ENCODE measurements at regions not wholly inside any gene's neighbourhood (a gene's known extent, or its start where the extent isn't known, plus 50 kb on each side); places are given as distances from the start of the nearest gene placed in this dataset.

DNA sequence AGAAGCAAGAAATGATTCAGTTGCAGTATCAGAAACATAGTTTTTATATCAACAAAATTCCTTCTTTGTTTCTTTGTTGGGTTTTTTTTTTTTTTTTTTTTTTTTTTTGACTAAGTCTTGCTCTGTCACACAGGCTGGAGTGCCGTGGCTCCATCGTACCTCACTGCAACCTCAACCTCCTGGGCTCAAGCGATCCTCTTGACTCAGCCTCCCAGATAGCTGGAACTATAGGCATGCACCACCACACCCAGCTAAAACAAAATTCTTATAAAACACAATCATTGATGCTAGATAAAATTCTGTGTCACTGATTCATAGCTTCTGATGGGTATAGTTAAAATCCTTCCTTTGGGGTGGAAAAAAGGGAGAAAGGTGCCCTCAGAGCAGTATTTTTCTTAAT is 110.3 kb upstream of the TNFAIP3 start (continued):
- TF ChIP-seq, protein P1, sequence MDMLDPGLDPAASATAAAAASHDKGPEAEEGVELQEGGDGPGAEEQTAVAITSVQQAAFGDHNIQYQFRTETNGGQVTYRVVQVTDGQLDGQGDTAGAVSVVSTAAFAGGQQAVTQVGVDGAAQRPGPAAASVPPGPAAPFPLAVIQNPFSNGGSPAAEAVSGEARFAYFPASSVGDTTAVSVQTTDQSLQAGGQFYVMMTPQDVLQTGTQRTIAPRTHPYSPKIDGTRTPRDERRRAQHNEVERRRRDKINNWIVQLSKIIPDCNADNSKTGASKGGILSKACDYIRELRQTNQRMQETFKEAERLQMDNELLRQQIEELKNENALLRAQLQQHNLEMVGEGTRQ (IDR thresholded peaks at IDR 0.05; ENCODE audit: borderline replicate concordance, low read depth, low read length), result no peak
- TF ChIP-seq RXRA (IDR thresholded peaks at IDR 0.05; ENCODE audit: borderline replicate concordance, low read depth), result no peak
- no peak for TF ChIP-seq TCF12 (IDR thresholded peaks at IDR 0.05)
- TF ChIP-seq EZH2phosphoT487 (IDR thresholded peaks at IDR 0.05; ENCODE audit: borderline replicate concordance, low read depth), result no peak
- no peak for TF ChIP-seq GATA2 (CRISPR knock-in tag; IDR thresholded peaks at IDR 0.05)

DNA sequence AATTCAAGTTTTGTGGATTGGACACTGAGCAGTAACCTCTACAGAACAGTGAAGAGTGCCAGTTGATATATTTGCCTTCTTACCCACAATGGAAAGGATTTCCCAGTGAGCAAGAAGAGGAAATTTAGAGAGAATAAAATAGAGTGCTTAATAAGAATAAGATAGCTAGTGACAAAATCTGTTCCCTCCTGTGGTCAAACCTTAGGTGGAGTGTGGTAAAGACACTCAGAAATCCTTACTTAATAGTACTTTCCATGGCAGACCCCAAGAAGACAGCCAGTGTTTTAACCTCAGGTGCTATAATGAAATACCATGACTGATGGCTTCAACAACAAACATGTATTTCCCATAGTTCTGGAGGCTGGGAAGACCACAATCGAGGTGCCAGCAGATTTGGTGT is 108.4 kb upstream of the TNFAIP3 start:
- POLR2A ChIA-PET, result no interaction called here

GRCh38 chr6:137759624-137760023 is 107.4 kb upstream of the TNFAIP3 start:
- Histone ChIP-seq H3K4me2 (no peak overlapping the region), H2AFZ (ENCODE audit: low read depth) (no peak overlapping the region), H3K4me3 (ENCODE audit: low read depth in 2 of 2, low read length in 1 of 2) (no peak overlapping the region), H3K27ac (ENCODE audit: low read depth in 2 of 2, low read length in 1 of 2) (no peak overlapping the region), H3F3A (replicated peaks; ENCODE audit: insufficient read depth) (no peaks in the 10 kb centered on the region), H3K79me2 (ENCODE audit: insufficient read depth) (no peaks in the 10 kb centered on the region), H3K4me1 (ENCODE audit: control insufficient read depth in 1 of 2, insufficient read depth in 2 of 2, low read depth in 1 of 2, low read length in 1 of 2) (no peaks in the 10 kb centered on the region), H3K9me2 (no peaks in the 10 kb centered on the region), H3K9ac (no peak overlapping the region), H3K9me3 (no peaks in the 10 kb centered on the region), H4K20me1 (ENCODE audit: insufficient read depth) (no peaks in the 10 kb centered on the region), H3K27me3 (ENCODE audit: insufficient read depth) (no peaks in the 10 kb centered on the region), H3K36me3 (replicated peaks in 1 of 2; ENCODE audit: control insufficient read depth in 1 of 2, insufficient read depth in 2 of 2, low read length in 1 of 2) (no peaks in the 10 kb centered on the region)
- ChIA-PET CTCF (no interaction called here), POLR2A (no interaction called here)
- DNase-seq, result no peak
- WGBS (ENCODE audit: low lambda C conversion rate), result 0% methylated on average over 1 of the region's 1 CpG
- TF ChIP-seq POLR2AphosphoS5 (IDR thresholded peaks at IDR 0.05; ENCODE audit: low read depth, low read length), result no peak
- no peak for TF ChIP-seq RCOR1 (IDR thresholded peaks at IDR 0.05; ENCODE audit: low read length)
- TF ChIP-seq GABPA (IDR thresholded peaks at IDR 0.05; ENCODE audit: low read depth), result no peak
- no peak for TF ChIP-seq TCF12 (IDR thresholded peaks at IDR 0.05)
- TF ChIP-seq FOXM1 (IDR thresholded peaks at IDR 0.05; ENCODE audit: low read depth), result no peak
- no peak for TF ChIP-seq MAX (IDR thresholded peaks at IDR 0.05; ENCODE audit: low read depth)
- TF ChIP-seq FOXJ3 (CRISPR knock-in tag; IDR thresholded peaks at IDR 0.05), result no peak
- TF ChIP-seq, protein P1 (IDR thresholded peaks at IDR 0.05; ENCODE audit: borderline replicate concordance, low read depth, low read length), result no peak
- no peak for TF ChIP-seq CHD2 (IDR thresholded peaks at IDR 0.05; ENCODE audit: low read length, partially characterized antibody)
- TF ChIP-seq MEF2A (IDR thresholded peaks at IDR 0.05; ENCODE audit: borderline replicate concordance, low read depth), result no peak
- TF ChIP-seq FOSL2 (IDR thresholded peaks at IDR 0.05; ENCODE audit: borderline replicate concordance, low read depth), result no peak
- TF ChIP-seq, protein P2, sequence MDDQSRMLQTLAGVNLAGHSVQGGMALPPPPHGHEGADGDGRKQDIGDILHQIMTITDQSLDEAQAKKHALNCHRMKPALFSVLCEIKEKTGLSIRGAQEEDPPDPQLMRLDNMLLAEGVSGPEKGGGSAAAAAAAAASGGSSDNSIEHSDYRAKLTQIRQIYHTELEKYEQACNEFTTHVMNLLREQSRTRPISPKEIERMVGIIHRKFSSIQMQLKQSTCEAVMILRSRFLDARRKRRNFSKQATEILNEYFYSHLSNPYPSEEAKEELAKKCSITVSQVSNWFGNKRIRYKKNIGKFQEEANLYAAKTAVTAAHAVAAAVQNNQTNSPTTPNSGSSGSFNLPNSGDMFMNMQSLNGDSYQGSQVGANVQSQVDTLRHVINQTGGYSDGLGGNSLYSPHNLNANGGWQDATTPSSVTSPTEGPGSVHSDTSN (IDR thresholded peaks at IDR 0.05), result no peak

More for the DNA sequence above, 108.4 kb upstream of the TNFAIP3 start:
- H3K9ac ChIP-seq, result no peak overlapping the region
- no peak overlapping the region for H3K4me3 ChIP-seq (ENCODE audit: low read depth in 2 of 2, low read length in 1 of 2)
- H3F3A ChIP-seq (replicated peaks; ENCODE audit: insufficient read depth), result no peaks in the 10 kb centered on the region
- no peaks in the 10 kb centered on the region for H4K20me1 ChIP-seq (ENCODE audit: insufficient read depth)
- H3K36me3 ChIP-seq (replicated peaks in 1 of 2; ENCODE audit: control insufficient read depth in 1 of 2, insufficient read depth in 2 of 2, low read length in 1 of 2), result no peaks in the 10 kb centered on the region
- H3K9me2 ChIP-seq, result no peaks in the 10 kb centered on the region
- TF ChIP-seq EP300 (IDR thresholded peaks at IDR 0.05; ENCODE audit: borderline replicate concordance in 1 of 2, low read depth in 1 of 2, low read length in 1 of 2) (no peak), GABPA (IDR thresholded peaks at IDR 0.05; ENCODE audit: low read depth) (no peak), TCF12 (IDR thresholded peaks at IDR 0.05) (no peak), USF1 (IDR thresholded peaks at IDR 0.05; ENCODE audit: borderline replicate concordance, low read depth) (no peak), FOSL2 (IDR thresholded peaks at IDR 0.05; ENCODE audit: borderline replicate concordance, low read depth) (no peak), FOXJ3 (CRISPR knock-in tag; IDR thresholded peaks at IDR 0.05) (no peak), FOXM1 (IDR thresholded peaks at IDR 0.05; ENCODE audit: low read depth) (no peak), RXRA (IDR thresholded peaks at IDR 0.05; ENCODE audit: borderline replicate concordance, low read depth) (no peak), RCOR1 (IDR thresholded peaks at IDR 0.05; ENCODE audit: low read length) (no peak), TEAD4 (IDR thresholded peaks at IDR 0.05; ENCODE audit: borderline replicate concordance, insufficient read depth) (no peak), NRF1 (IDR thresholded peaks at IDR 0.05; ENCODE audit: low read depth, low read length) (no peak), CHD2 (IDR thresholded peaks at IDR 0.05; ENCODE audit: low read length, partially characterized antibody) (no peak)
- 11% methylated on average over 1 of the region's 1 CpG for WGBS (ENCODE audit: low lambda C conversion rate)
- H3K27ac ChIP-seq (ENCODE audit: low read depth in 2 of 2, low read length in 1 of 2), result no peak overlapping the region
- H2AFZ ChIP-seq (ENCODE audit: low read depth), result no peak overlapping the region
- H3K27me3 ChIP-seq (ENCODE audit: insufficient read depth), result no peaks in the 10 kb centered on the region
- H3K9me3 ChIP-seq, result no peaks in the 10 kb centered on the region
- no peak for DNase-seq
- CTCF ChIA-PET, result no interaction called here
- no peak overlapping the region for H3K4me2 ChIP-seq
- no peaks in the 10 kb centered on the region for H3K4me1 ChIP-seq (ENCODE audit: control insufficient read depth in 1 of 2, insufficient read depth in 2 of 2, low read depth in 1 of 2, low read length in 1 of 2)
- no peaks in the 10 kb centered on the region for H3K79me2 ChIP-seq (ENCODE audit: insufficient read depth)

Measured in SK-N-SH (cell line).